ENCODE measurements at regions not wholly inside any gene's neighbourhood (a gene's known extent, or its start where the extent isn't known, plus 50 kb on each side); places are given as distances from the start of the nearest gene placed in this dataset.

DNA sequence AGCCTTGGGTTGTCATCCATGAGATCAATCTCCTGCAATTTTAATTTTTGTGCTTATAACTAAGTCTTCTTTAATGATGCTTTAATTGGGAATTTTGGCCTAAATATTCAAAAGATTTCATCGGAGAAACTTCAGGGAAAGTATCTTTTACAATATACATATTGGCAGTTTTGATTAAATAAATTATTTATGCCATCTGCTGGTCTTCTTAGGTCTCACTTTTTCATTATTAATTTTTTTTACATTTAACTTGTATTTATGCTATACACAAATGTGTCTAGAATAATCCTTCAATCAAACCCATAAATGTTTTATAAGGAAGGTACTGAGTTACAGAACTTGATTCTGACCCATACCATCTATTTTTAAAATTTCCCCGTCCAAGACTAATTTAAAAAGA is 95.1 kb upstream of the XPO1 start:
- Histone ChIP-seq H3K36me3 (ENCODE audit: control insufficient read depth in 2 of 3, insufficient read depth in 3 of 3, low read length in 3 of 3) (no peaks in the 10 kb centered on the region), H3K4me1 (ENCODE audit: control insufficient read depth in 2 of 3, insufficient read depth in 2 of 3, low read depth in 1 of 3, low read length in 3 of 3) (no peaks in the 10 kb centered on the region), H3K9ac (ENCODE audit: low read length in 3 of 3) (no peak overlapping the region), H3K27me3 (ENCODE audit: control insufficient read depth, insufficient read depth, low read length) (no peaks in the 10 kb centered on the region), H3K4me3 (ENCODE audit: low read length in 3 of 3) (no peak overlapping the region), H3K27ac (ENCODE audit: low read depth in 2 of 2, low read length in 2 of 2) (no peak overlapping the region), H3K9me3 (ENCODE audit: control insufficient read depth in 2 of 3, insufficient read depth in 1 of 3, low read length in 3 of 3) (no peaks in the 10 kb centered on the region)
- intact Hi-C loops (cut with DNase I): no loop called here
- TF ChIP-seq, protein P1, sequence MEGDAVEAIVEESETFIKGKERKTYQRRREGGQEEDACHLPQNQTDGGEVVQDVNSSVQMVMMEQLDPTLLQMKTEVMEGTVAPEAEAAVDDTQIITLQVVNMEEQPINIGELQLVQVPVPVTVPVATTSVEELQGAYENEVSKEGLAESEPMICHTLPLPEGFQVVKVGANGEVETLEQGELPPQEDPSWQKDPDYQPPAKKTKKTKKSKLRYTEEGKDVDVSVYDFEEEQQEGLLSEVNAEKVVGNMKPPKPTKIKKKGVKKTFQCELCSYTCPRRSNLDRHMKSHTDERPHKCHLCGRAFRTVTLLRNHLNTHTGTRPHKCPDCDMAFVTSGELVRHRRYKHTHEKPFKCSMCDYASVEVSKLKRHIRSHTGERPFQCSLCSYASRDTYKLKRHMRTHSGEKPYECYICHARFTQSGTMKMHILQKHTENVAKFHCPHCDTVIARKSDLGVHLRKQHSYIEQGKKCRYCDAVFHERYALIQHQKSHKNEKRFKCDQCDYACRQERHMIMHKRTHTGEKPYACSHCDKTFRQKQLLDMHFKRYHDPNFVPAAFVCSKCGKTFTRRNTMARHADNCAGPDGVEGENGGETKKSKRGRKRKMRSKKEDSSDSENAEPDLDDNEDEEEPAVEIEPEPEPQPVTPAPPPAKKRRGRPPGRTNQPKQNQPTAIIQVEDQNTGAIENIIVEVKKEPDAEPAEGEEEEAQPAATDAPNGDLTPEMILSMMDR (IDR thresholded peaks at IDR 0.05; ENCODE audit: borderline replicate concordance, extremely low read depth, insufficient read depth): no peak
- FAIRE-seq (no peak), DNase-seq (no peak)

DNA sequence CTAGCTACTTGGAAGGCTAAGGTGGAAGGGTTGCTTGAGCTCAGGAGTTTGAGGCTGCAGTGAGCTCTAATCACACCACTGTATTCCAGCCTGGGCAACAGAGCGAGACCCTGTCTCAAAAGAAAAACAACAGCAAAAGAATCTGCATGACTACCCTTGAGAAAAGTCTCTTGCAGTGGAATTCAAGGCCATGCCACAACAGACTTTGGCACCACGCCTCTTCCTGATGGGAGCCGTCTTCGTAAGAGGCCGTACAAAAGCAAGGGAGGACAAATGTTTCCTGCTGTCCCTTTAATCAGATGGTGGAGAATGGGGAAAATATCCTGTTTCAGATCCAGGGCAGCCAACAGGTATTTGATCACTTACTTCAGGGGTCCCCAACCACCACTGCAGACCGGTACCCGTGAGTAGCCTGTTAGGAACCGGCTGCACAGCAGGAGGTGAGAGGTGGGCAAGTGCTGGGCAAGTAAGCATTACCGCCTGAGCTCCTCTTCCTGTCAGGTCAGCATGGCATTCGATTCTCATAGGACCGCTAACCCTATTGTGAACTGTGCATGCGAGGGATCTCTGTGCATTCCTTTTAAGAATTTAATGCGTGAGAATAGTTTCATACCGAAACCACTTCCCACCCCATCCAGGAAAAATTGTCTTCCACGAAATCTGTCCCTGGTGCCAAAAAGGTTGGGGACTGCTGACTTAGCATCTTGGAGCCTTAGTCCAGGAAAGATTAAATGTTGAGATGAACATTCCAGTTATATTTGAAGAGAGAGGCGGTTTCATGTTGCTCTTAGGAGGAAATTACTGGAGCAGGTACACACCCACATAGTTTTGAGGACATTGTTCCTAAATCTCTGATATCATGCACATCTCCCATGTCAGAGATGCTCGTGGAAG is 94.4 kb upstream of the XPO1 start:
- H3K9ac ChIP-seq (ENCODE audit: low read length in 3 of 3): no peak overlapping the region
- H3K4me3 ChIP-seq (ENCODE audit: low read length in 3 of 3): peak overlapping the region in 2 of 3 donors; percentile 5 to 39
- intact Hi-C loops (cut with DNase I): no loop called here
- FAIRE-seq (no peak), DNase-seq (peak in 1 of 5 donors; percentile 11)
- TF ChIP-seq, protein P1 (IDR thresholded peaks at IDR 0.05; ENCODE audit: borderline replicate concordance, extremely low read depth, insufficient read depth): no peak
- H3K4me1 ChIP-seq (ENCODE audit: control insufficient read depth in 2 of 3, insufficient read depth in 2 of 3, low read depth in 1 of 3, low read length in 3 of 3): no peaks in the 10 kb centered on the region
- no peak overlapping the region for H3K27ac ChIP-seq (ENCODE audit: low read depth in 2 of 2, low read length in 2 of 2)
- H3K36me3 ChIP-seq (ENCODE audit: control insufficient read depth in 2 of 3, insufficient read depth in 3 of 3, low read length in 3 of 3): no peaks in the 10 kb centered on the region
- no peaks in the 10 kb centered on the region for H3K9me3 ChIP-seq (ENCODE audit: control insufficient read depth in 2 of 3, insufficient read depth in 1 of 3, low read length in 3 of 3)
- H3K27me3 ChIP-seq (ENCODE audit: control insufficient read depth, insufficient read depth, low read length): no peaks in the 10 kb centered on the region

DNA sequence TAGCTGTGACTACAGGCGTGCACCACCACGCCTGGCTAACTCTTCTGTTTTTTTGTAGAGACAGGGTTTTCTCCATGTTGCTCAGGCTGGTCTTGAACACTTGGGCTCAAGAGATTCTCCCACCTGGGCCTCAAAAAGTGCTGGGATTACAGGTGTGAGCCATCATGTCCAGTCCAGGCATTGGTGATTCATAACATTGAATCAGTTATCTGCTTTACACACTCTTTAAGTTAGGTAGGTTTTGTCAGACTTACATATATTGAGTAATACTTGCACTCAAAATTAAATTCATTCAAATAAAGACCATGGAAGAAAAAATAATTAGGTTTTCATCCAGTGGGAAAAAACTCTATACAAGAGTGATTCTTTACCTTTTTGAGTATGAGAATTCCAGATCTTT is 93.2 kb upstream of the XPO1 start:
- TF ChIP-seq, protein P1 (IDR thresholded peaks at IDR 0.05; ENCODE audit: borderline replicate concordance, extremely low read depth, insufficient read depth): no peak
- FAIRE-seq: no peak

More for the DNA sequence above, 93.2 kb upstream of the XPO1 start:
- no peaks in the 10 kb centered on the region for H3K4me1 ChIP-seq (ENCODE audit: control insufficient read depth in 2 of 3, insufficient read depth in 2 of 3, low read depth in 1 of 3, low read length in 3 of 3)
- H3K27me3 ChIP-seq (ENCODE audit: control insufficient read depth, insufficient read depth, low read length): no peaks in the 10 kb centered on the region
- no peaks in the 10 kb centered on the region for H3K36me3 ChIP-seq (ENCODE audit: control insufficient read depth in 2 of 3, insufficient read depth in 3 of 3, low read length in 3 of 3)
- no peak overlapping the region for H3K9ac ChIP-seq (ENCODE audit: low read length in 3 of 3)
- no peak overlapping the region for H3K27ac ChIP-seq (ENCODE audit: low read depth in 2 of 2, low read length in 2 of 2)
- H3K4me3 ChIP-seq (ENCODE audit: low read length in 3 of 3): no peak overlapping the region
- H3K9me3 ChIP-seq (ENCODE audit: control insufficient read depth in 2 of 3, insufficient read depth in 1 of 3, low read length in 3 of 3): no peaks in the 10 kb centered on the region
- intact Hi-C loops (cut with DNase I): no loop called here
- DNase-seq: no peak
